HFF-Myc (cell line): ENCODE measurements at regions not wholly inside any gene's neighbourhood (a gene's known extent, or its start where the extent isn't known, plus 50 kb on each side); places are given as distances from the start of the nearest gene placed in this dataset.

Experiments used
- DNase-seq: peaks from one replicate; pipeline ENCODE4 v3.0.0-alpha.2; 2011; ENCODE audit warnings: low read depth; ENCODE audit errors: extremely low read depth
- H3K4me3 ChIP-seq: replicated peaks from 2 replicates; pipeline ENCODE4 v1.5.1; 2011; ENCODE audit warnings: low read depth, mild to moderate bottlenecking, control low read depth, low read length
- CTCF ChIP-seq: IDR thresholded peaks from 2 replicates; pipeline ENCODE4 v1.5.1; 2012; ENCODE audit warnings: mild to moderate bottlenecking, low read depth, low read length, control low read depth; ENCODE audit errors: missing control alignments

GRCh38 chr2:16335947-16336346, 329.7 kb downstream of the CYRIA start:
- H3K4me3 ChIP-seq, result no peak overlapping the region
- TF ChIP-seq CTCF, result no peak
- DNase-seq, result no peak

- no peak overlapping the region for H3K4me3 ChIP-seq
- DNase-seq, result no peak
- no peak for TF ChIP-seq CTCF
These were observed 330.1 kb downstream of the CYRIA start for GRCh38 chr2:16335604-16335930.

- no peak for DNase-seq
- no peak overlapping the region for H3K4me3 ChIP-seq
- TF ChIP-seq CTCF, result no peak
These were observed 330.6 kb downstream of the CYRIA start for GRCh38 chr2:16334886-16335603.

GRCh38 chr2:16334366-16334765, 331.3 kb downstream of the CYRIA start:
- no peak for DNase-seq
- no peak for TF ChIP-seq CTCF
- no peak overlapping the region for H3K4me3 ChIP-seq

DNA sequence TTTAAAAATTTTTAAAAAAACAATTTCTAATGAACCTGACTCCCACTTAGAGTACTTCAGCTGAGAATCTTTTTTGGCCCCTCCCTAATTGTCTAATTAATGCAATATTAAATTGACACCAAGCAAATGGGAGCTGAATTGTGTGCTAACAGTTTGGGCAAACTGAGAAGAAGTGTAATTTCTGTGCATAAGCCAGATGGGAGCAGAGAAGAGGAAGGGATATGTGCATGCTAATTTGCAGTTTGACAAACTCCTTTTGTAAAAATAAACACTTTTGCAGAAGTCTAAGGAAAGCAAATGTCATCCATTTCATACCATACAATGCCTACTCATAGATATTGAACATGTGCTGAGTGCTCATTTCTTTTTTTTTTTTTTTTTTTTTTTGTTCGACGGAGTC, 332.0 kb downstream of the CYRIA start:
- DNase-seq, result no peak
- no peak for TF ChIP-seq CTCF
- no peak overlapping the region for H3K4me3 ChIP-seq

DNA sequence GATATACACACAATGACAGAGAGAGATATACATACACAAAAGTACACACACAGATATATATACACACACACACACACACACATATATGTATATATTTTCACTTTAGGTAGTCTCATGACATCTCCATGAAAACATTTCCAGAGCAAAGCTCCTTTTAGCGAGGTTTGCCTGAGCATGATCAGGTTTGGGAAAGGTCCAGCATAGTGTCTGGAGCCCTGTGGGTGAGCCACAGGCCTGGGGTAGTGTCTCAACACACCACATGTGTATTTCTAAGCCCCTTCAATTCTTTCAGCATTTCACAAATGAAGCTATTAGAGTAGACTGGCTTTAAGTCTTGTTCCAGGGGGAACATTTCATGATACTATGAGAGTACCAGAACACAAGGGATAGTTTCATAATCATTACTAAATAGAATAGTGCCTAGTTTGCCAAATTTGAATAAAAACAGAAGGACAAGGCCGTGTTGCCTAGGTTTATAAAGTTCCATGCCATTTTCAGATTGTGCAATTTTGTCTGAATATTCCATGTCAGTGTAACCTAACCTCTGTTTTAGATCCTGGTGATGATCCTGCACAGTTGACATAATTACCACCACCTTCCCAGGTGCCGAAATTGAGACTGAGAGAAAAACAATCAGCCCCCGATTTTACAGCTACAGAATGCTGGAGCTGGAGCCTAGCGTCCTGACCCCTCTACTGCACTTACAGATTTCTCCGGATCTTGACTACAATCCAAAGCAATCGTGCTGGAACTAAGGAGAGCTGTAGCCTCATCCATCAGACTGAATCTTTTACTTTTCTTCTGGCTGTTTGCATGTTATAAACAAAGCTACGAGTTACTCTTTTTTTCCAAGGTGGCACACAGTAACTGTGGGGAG, 332.7 kb downstream of the CYRIA start:
- no peak for DNase-seq
- H3K4me3 ChIP-seq, result no peak overlapping the region
- no peak for TF ChIP-seq CTCF
